IMR-90 (cell line): ENCODE measurements at regions not wholly inside any gene's neighbourhood (a gene's known extent, or its start where the extent isn't known, plus 50 kb on each side); places are given as distances from the start of the nearest gene placed in this dataset.
"Not testable (repeated sequence)": the region's sequence is repeated elsewhere in the genome, so short reads cannot be mapped to it uniquely, and the experiment has no call there.

Source experiments
- ATAC-seq: fragments of 200-7000 bp; cut with Tn5 transposase; 2 replicates; pipeline ENCODE4 v1.9.1; 2020; ENCODE audit warnings: low read depth, mild to moderate bottlenecking, moderate library complexity
- BruUV-seq: library from RNA; stranded (reverse); fragments of 400-500 nt; replicated peaks from 2 replicates; lab custom pipeline; 2021; lab: Mats Ljungman, UMichigan
- CTCF ChIA-PET: fragments of 300-600 bp; formaldehyde crosslinking; extraction: SDS; loops from one replicate; lab custom pipeline; 2021; ENCODE audit warnings: antibody characterized with exemption; lab: Yijun Ruan, JAX
- POLR2A ChIA-PET: fragments of 300-600 bp; sonication (Branson Sonifier 250); formaldehyde crosslinking; loops from one replicate; lab custom pipeline; 2022; ENCODE audit warnings: antibody characterized with exemption; ENCODE audit not compliant: unreplicated experiment; lab: Charles Lee
- DNase-seq: peaks from one replicate; pipeline ENCODE4 v3.0.0; 2013
- H2AFZ ChIP-seq: replicated peaks from 2 replicates; pipeline ENCODE3; 2013; ENCODE audit warnings: low read length, mild to moderate bottlenecking; ENCODE audit not compliant: poor library complexity
- H2AK5ac ChIP-seq: 2 replicates; pipeline ENCODE4 v1.6.1; 2013; ENCODE audit warnings: low read depth, low read length, inconsistent platforms
- H2AK9ac ChIP-seq: replicated peaks from 2 replicates; pipeline ENCODE3; 2013; ENCODE audit warnings: mild to moderate bottlenecking, low read depth, low read length, moderate library complexity; ENCODE audit not compliant: poor library complexity
- H2BK120ac ChIP-seq: 2 replicates; pipeline ENCODE4 v1.6.1; 2013; ENCODE audit warnings: low read depth, low read length, inconsistent platforms
- H2BK15ac ChIP-seq: 3 replicates; pipeline ENCODE4 v1.6.1; 2013; ENCODE audit warnings: low read depth, low read length, inconsistent platforms
- H2BK20ac ChIP-seq: 2 replicates; pipeline ENCODE4 v1.6.1; 2013; ENCODE audit warnings: low read depth, mild to moderate bottlenecking, inconsistent platforms, low read length, moderate library complexity
- H2BK5ac ChIP-seq: 2 replicates; pipeline ENCODE4 v1.6.1; 2013; ENCODE audit warnings: mild to moderate bottlenecking, low read depth, low read length, inconsistent platforms; ENCODE audit not compliant: poor library complexity, severe bottlenecking
- H3K14ac ChIP-seq: replicated peaks from 2 replicates; pipeline ENCODE4 v1.6.1; 2013; ENCODE audit warnings: low read depth, low read length, inconsistent platforms
- H3K18ac ChIP-seq: 2 replicates; pipeline ENCODE4 v1.6.1; 2013; ENCODE audit warnings: low read depth, low read length, control low read depth
- H3K23ac ChIP-seq: 2 replicates; pipeline ENCODE4 v1.6.1; 2013; ENCODE audit warnings: low read depth, low read length, inconsistent platforms
- H3K27ac ChIP-seq: 2 replicates; pipeline ENCODE4 v1.5.1; 2013; ENCODE audit warnings: mild to moderate bottlenecking, control low read depth, low read length; ENCODE audit not compliant: insufficient read depth
- H3K27me3 ChIP-seq: 2 replicates; pipeline ENCODE4 v1.6.1; 2013; ENCODE audit warnings: low read length; ENCODE audit not compliant: control insufficient read depth, insufficient read depth
- H3K36me3 ChIP-seq: 2 replicates; pipeline ENCODE4 v1.6.1; 2013; ENCODE audit warnings: low read length, mixed read lengths; ENCODE audit not compliant: control insufficient read depth, insufficient read depth
- H3K4ac ChIP-seq: 2 replicates; pipeline ENCODE4 v1.6.1; 2013; ENCODE audit warnings: low read depth, low read length, inconsistent platforms
- H3K4me1 ChIP-seq: 2 replicates; pipeline ENCODE4 v1.6.1; 2013; ENCODE audit warnings: low read length, mixed read lengths; ENCODE audit not compliant: control insufficient read depth, insufficient read depth
- H3K4me2 ChIP-seq: 2 replicates; pipeline ENCODE4 v1.6.1; 2013; ENCODE audit warnings: low read depth, mild to moderate bottlenecking, control low read depth, low read length, moderate library complexity
- H3K4me3 ChIP-seq: 2 replicates; pipeline ENCODE4 v1.5.1; 2013; ENCODE audit warnings: low read depth, mild to moderate bottlenecking, control low read depth, low read length, moderate library complexity; ENCODE audit not compliant: insufficient read depth
- H3K56ac ChIP-seq: 2 replicates; pipeline ENCODE4 v1.6.1; 2013; ENCODE audit warnings: low read length, inconsistent platforms; ENCODE audit not compliant: insufficient read depth; ENCODE audit errors: extremely low read depth
- H3K79me1 ChIP-seq, 2 experiments: 2 replicates each; pipeline ENCODE4 v1.6.1; 2013; ENCODE audit warnings: low read length in 2 of 2, inconsistent platforms in 1 of 2, low read depth in 1 of 2
- H3K9ac ChIP-seq: 2 replicates; pipeline ENCODE4 v1.6.1; 2013; ENCODE audit warnings: low read depth, low read length, control low read depth
- H3K9me1 ChIP-seq: 2 replicates; pipeline ENCODE4 v1.6.1; 2013; ENCODE audit warnings: low read length, inconsistent platforms; ENCODE audit not compliant: insufficient read depth
- H3K9me3 ChIP-seq: 2 replicates; pipeline ENCODE4 v1.6.1; 2013; ENCODE audit warnings: low read length; ENCODE audit not compliant: control insufficient read depth, insufficient read depth
- H4K20me1 ChIP-seq: 2 replicates; pipeline ENCODE4 v1.6.1; 2013; ENCODE audit warnings: low read length, inconsistent platforms; ENCODE audit not compliant: insufficient read depth
- H4K5ac ChIP-seq: 2 replicates; pipeline ENCODE4 v1.6.1; 2013; ENCODE audit warnings: mild to moderate bottlenecking, low read depth, low read length, control low read depth
- H4K8ac ChIP-seq, 2 experiments: 2 replicates each; pipeline ENCODE4 v1.6.1; 2013; ENCODE audit warnings: low read depth in 2 of 2, low read length in 2 of 2, control low read depth in 1 of 2, inconsistent platforms in 1 of 2
- H4K91ac ChIP-seq: 2 replicates; pipeline ENCODE4 v1.6.1; 2013; ENCODE audit warnings: low read depth, low read length, inconsistent platforms; ENCODE audit not compliant: insufficient read depth
- FOS ChIP-seq: fragments of 150-350 bp; IDR thresholded peaks from 2 replicates; pipeline ENCODE4 v1.6.1; 2016; ENCODE audit warnings: low read depth, low read length
- WGBS, 2 experiments: methylation state at CpG; one replicate each; pipeline versions ENCODE4 v1.1.5 to v1.1.7; 2013; ENCODE audit warnings: missing lambda C conversion rate in 2 of 2; ENCODE audit not compliant: insufficient read length in 1 of 2; ENCODE audit errors: extremely low coverage in 2 of 2; 5-methylcytosine and 5-hydroxymethylcytosine counted together
- dilution Hi-C: fragments of 300-500 bp; cut with HindIII; formaldehyde crosslinking; loops from one replicate; pipeline ENCODE4 v1.14.3; 2018; ENCODE audit warnings: low sequenced_read_pairs; ENCODE audit not compliant: unreplicated experiment
- in situ Hi-C: fragments of 300-500 bp; cut with MboI; formaldehyde crosslinking; loops from 3 replicates; pipeline ENCODE4 v1.14.3; 2019; ENCODE audit warnings: low sequenced_read_pairs, inconsistent platforms, mixed read lengths
- intact Hi-C: fragments of 100-400 bp; cut with micrococcal nuclease; formaldehyde crosslinking; loops from 2 replicates; pipeline ENCODE4 v1.10.0; 2022

DNA sequence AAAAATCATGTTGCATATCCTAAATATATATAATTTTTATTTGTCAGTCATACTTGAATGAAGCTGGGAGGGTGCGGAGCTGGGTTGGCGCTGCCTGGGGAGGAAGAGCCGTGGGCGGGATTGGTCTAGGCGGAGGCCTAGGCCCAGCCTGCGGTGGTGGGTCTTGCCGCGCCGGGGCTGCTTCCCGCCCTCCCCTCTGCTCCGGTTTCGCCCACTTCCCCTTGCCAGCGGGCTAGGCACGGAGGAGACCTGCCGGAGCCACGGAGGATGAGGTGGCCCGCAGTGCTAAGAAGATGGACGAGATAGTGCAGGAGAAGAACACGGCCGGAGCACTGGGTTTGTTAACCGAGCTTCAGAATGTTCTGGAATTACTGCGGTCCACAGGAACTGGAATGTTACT lies 54.0 kb upstream of the IGFBPL1 start:
- Histone ChIP-seq H3K9me3 (no peaks in the 10 kb centered on the region), H2AFZ (no peak overlapping the region), H3K27me3 (0 out of 2 replicates have a peak, but pooled peaks cover 3% of the 10 kb centered on the region), H3K4me2 (no peak overlapping the region), H3K18ac (no peak overlapping the region), H3K56ac (no peak overlapping the region), H3K23ac (no peak overlapping the region), H3K9ac (no peak overlapping the region), H3K4me3 (no peak overlapping the region), H2BK20ac (no peak overlapping the region), H3K14ac (no peak overlapping the region), H4K8ac (no peak overlapping the region), H2AK9ac (no peak overlapping the region), H3K9me1 (no peaks in the 10 kb centered on the region), H3K4me1 (no peaks in the 10 kb centered on the region), H4K5ac (no peak overlapping the region), H2BK120ac (no peak overlapping the region), H2BK5ac (no peak overlapping the region), H4K91ac (no peak overlapping the region), H4K20me1 (no peaks in the 10 kb centered on the region), H2BK15ac (no peak overlapping the region), H3K79me1 (no peaks in the 10 kb centered on the region), H3K4ac (no peak overlapping the region), H3K36me3 (no peaks in the 10 kb centered on the region), H3K27ac (no peak overlapping the region), H2AK5ac (no peak overlapping the region)
- in situ Hi-C loops: no loop called here
- ChIA-PET CTCF (no interaction called here), POLR2A (no interaction called here)
- ATAC-seq (no peak), DNase-seq (no peak)
- dilution Hi-C loops: no loop called here
- intact Hi-C loops: no loop called here
- BruUV-seq: no TSS peak
- TF ChIP-seq FOS: no peak
- 84% methylated on average over 15 of the region's 22 CpGs; no CpG with 5 or more reads in 1 of the 2 experiments for WGBS, 2 experiments

DNA sequence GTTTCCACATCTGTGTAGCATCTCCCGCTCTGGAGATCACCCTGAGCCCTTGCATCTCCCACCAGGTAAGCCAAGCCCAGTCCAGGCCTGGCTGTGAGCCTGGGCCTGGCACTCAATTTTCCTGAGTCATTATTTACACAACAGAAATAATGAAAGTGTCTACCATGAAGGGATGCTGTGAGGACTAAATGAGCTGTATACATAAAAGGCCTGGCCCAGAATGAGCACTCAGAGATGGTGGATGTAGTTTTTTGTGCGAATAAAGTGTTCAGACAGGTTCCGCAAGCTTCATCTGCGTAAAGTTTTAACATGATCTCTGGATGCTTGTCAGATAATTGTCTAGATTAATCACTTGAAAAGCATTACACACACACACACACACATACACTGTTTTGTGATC lies 50.2 kb upstream of the IGFBPL1 start:
- H3K4ac ChIP-seq, H3K23ac ChIP-seq, CTCF ChIA-PET, in situ Hi-C loops, H3K9ac ChIP-seq, H4K20me1 ChIP-seq, H4K5ac ChIP-seq, H2BK15ac ChIP-seq, H3K27me3 ChIP-seq, H4K8ac ChIP-seq, H3K36me3 ChIP-seq, DNase-seq, H2AK5ac ChIP-seq, H3K14ac ChIP-seq, H3K4me3 ChIP-seq, H2AK9ac ChIP-seq, dilution Hi-C loops, ATAC-seq, H3K27ac ChIP-seq, H2AFZ ChIP-seq, H2BK120ac ChIP-seq, H3K56ac ChIP-seq, H3K9me3 ChIP-seq, H4K91ac ChIP-seq, H3K4me2 ChIP-seq, intact Hi-C loops, H2BK20ac ChIP-seq, H3K18ac ChIP-seq, H3K79me1 ChIP-seq, H3K4me1 ChIP-seq, H3K9me1 ChIP-seq, BruUV-seq, H2BK5ac ChIP-seq, POLR2A ChIA-PET: not testable (repeated sequence)
- WGBS, 2 experiments: no CpG with 5 or more reads among the region's 4 CpGs
